ENCODE measurements at regions not wholly inside any gene's neighbourhood (a gene's known extent, or its start where the extent isn't known, plus 50 kb on each side); places are given as distances from the start of the nearest gene placed in this dataset.

DNA sequence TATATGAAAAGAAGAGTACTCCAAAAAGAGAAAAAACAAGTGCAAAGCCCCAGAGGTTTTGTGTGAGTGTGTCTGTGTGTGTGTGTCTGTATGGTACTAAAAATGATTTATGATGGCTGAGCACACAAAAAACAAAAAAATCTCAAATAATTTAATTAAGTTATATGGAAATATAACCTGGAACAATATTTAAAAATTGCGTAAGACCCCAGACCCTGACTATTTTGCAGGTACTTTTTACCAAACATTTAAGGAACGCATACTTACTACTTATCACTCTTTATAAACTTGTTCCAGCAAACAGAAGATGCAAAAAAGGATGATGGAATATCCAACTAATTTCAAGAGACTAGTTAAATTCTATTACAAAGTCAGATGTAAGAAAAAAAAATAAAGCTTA lies 317.4 kb upstream of the KCNH7 start:
- TF ChIP-seq CTCF (IDR thresholded peaks at IDR 0.05) (no peak), POLR2A (IDR thresholded peaks at IDR 0.05) (no peak)
